Keratinocyte (primary cell): ENCODE measurements at regions not wholly inside any gene's neighbourhood (a gene's known extent, or its start where the extent isn't known, plus 50 kb on each side); places are given as distances from the start of the nearest gene placed in this dataset.

Source experiments
- DNase-seq: peaks from one replicate; pipeline ENCODE4 v3.0.0-alpha.2; 2011; ENCODE audit warnings: low read depth, missing footprints, low spot score
- FAIRE-seq: peaks from 2 replicates; lab custom pipeline; 2011; peaks lifted over from hg19 to GRCh38; lab: Jason Lieb, UNC
- H2AFZ ChIP-seq: 2 replicates; pipeline ENCODE4 v1.6.0; 2012; ENCODE audit warnings: low read length, control low read depth, inconsistent platforms; ENCODE audit not compliant: control insufficient read depth
- H3K27ac ChIP-seq: 2 replicates; pipeline ENCODE4 v1.5.1; 2011; ENCODE audit warnings: low read length; ENCODE audit not compliant: control insufficient read depth, insufficient read depth
- H3K27me3 ChIP-seq: 3 replicates; pipeline ENCODE4 v1.6.0; 2011; ENCODE audit warnings: low read length; ENCODE audit not compliant: control insufficient read depth, insufficient read depth; ENCODE audit errors: extremely low read depth
- H3K36me3 ChIP-seq, 2 experiments: 2 replicates in 1 of 2; 3 replicates in 1 of 2; pipeline ENCODE4 v1.5.1; 2011; ENCODE audit warnings: low read length in 2 of 2, mild to moderate bottlenecking in 1 of 2; ENCODE audit not compliant: control insufficient read depth in 2 of 2, insufficient read depth in 2 of 2; ENCODE audit errors: extremely low read depth in 1 of 2
- H3K4me1 ChIP-seq: 3 replicates; pipeline ENCODE4 v1.5.1; 2011; ENCODE audit warnings: low read length; ENCODE audit not compliant: control insufficient read depth, insufficient read depth; ENCODE audit errors: extremely low read depth
- H3K4me2 ChIP-seq: 3 replicates; pipeline ENCODE4 v1.6.0; 2011; ENCODE audit warnings: low read depth, low read length; ENCODE audit not compliant: control insufficient read depth, insufficient read depth; ENCODE audit errors: extremely low read depth
- H3K4me3 ChIP-seq, 3 experiments: fragments of 200-600 bp in 1 of 3; sonication (generic) in 1 of 3; 2 replicates in 2 of 3; 3 replicates in 1 of 3; pipeline ENCODE4 v1.5.1; 2011 to 2016; ENCODE audit warnings: low read length in 3 of 3, mild to moderate bottlenecking in 3 of 3, control low read depth in 2 of 3, inconsistent platforms in 1 of 3, low read depth in 1 of 3, mixed read lengths in 1 of 3, mixed run types in 1 of 3, moderate library complexity in 1 of 3; ENCODE audit not compliant: control insufficient read depth in 2 of 3, insufficient read depth in 2 of 3; ENCODE audit errors: extremely low read depth in 1 of 3
- H3K79me2 ChIP-seq: 2 replicates; pipeline ENCODE4 v1.6.0; 2012; ENCODE audit warnings: low read length; ENCODE audit not compliant: control insufficient read depth, insufficient read depth
- H3K9ac ChIP-seq: 3 replicates; pipeline ENCODE4 v1.6.0; 2011; ENCODE audit warnings: low read length; ENCODE audit not compliant: control insufficient read depth, insufficient read depth; ENCODE audit errors: extremely low read depth
- H3K9me1 ChIP-seq: 3 replicates; pipeline ENCODE4 v1.6.0; 2011; ENCODE audit warnings: low read length; ENCODE audit not compliant: control insufficient read depth, insufficient read depth; ENCODE audit errors: extremely low read depth
- H3K9me3 ChIP-seq: 2 replicates; pipeline ENCODE4 v1.5.1; 2012; ENCODE audit warnings: low read depth, low read length; ENCODE audit not compliant: control insufficient read depth
- H4K20me1 ChIP-seq: 3 replicates; pipeline ENCODE4 v1.6.0; 2011; ENCODE audit warnings: low read length; ENCODE audit not compliant: control insufficient read depth, insufficient read depth; ENCODE audit errors: extremely low read depth
- EZH2 ChIP-seq: IDR thresholded peaks from one replicate; pipeline ENCODE4 v1.6.1; 2012; ENCODE audit warnings: inconsistent platforms, mild to moderate bottlenecking, low read length, moderate library complexity
- dilution Hi-C: fragments of 300-500 bp; cut with MboI; formaldehyde crosslinking; loops from one replicate; pipeline ENCODE4 v1.7.0; 2020; ENCODE audit warnings: low sequenced_read_pairs; ENCODE audit not compliant: extremely low pct_ligation_motif_present
- TF ChIP-seq, protein P1 (sequence below), 3 experiments: IDR thresholded peaks in 1 of 3; conservative IDR thresholded peaks in 1 of 3; optimal IDR thresholded peaks in 1 of 3; 2 replicates in 2 of 3; 3 replicates in 1 of 3; pipeline versions ENCODE3 to v1.5.1; 2011; ENCODE audit warnings: low read length in 3 of 3, mild to moderate bottlenecking in 3 of 3, moderate library complexity in 2 of 3, control low read depth in 1 of 3, inconsistent platforms in 1 of 3; ENCODE audit not compliant: insufficient read depth in 2 of 3; ENCODE audit errors: extremely low read depth in 1 of 3

DNA sequence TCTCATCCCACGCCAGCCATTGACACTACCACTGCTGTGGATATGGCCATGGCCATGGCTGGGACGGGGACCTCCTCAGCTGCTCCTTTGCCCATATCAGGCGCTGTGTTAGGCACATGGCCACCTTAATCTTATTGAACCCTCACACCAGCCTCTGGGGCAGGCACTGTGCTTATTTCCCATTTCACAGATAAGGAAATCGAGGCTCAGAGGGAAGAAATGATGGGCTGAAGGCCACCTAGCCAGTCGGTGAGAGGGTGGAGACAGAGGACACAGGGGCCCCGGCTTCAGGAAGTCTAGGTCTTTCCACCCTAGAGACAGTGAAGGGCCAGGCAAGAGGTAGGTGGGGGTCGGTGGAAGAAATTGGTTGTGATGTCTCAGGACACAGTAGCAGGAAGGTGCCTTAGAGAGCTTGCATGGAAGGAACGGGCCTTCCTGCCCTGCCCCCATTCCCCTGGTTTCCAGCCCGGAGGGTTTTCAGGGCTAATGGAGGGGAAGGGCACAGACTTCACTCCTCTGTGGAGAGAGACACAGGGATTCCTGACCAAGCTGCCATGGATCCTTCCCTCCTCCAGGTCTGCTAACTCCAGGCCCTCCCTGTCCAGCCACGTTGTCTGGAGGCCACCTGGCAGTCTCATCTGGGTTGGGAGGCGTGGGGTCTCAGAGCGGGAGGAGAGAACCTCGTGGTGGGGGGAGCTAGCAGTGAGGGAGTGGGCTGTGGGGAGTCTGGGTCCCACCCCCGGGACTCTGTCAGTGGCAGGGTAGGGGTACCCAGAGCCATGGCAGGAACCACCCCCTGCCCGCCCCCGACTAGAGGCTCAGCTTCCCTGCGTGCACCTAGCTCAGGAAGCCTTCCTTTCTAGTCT, 120.4 kb downstream of the VEGFA start:
- dilution Hi-C loops = no loop called here
- Histone ChIP-seq H3K27ac (no peak overlapping the region), H3K9ac (no peak overlapping the region), H3K27me3 (peaks cover 33% of the 10 kb centered on the region), H3K9me3 (no peaks in the 10 kb centered on the region), H3K79me2 (no peaks in the 10 kb centered on the region), H4K20me1 (no peaks in the 10 kb centered on the region), H3K4me1 (no peaks in the 10 kb centered on the region), H3K4me2 (no peak overlapping the region), H2AFZ (no peak overlapping the region), H3K4me3 (no peak overlapping the region), H3K36me3 (no peaks in the 10 kb centered on the region), H3K9me1 (no peaks in the 10 kb centered on the region)
- DNase-seq (no peak), FAIRE-seq (no peak)
- TF ChIP-seq, protein P1, sequence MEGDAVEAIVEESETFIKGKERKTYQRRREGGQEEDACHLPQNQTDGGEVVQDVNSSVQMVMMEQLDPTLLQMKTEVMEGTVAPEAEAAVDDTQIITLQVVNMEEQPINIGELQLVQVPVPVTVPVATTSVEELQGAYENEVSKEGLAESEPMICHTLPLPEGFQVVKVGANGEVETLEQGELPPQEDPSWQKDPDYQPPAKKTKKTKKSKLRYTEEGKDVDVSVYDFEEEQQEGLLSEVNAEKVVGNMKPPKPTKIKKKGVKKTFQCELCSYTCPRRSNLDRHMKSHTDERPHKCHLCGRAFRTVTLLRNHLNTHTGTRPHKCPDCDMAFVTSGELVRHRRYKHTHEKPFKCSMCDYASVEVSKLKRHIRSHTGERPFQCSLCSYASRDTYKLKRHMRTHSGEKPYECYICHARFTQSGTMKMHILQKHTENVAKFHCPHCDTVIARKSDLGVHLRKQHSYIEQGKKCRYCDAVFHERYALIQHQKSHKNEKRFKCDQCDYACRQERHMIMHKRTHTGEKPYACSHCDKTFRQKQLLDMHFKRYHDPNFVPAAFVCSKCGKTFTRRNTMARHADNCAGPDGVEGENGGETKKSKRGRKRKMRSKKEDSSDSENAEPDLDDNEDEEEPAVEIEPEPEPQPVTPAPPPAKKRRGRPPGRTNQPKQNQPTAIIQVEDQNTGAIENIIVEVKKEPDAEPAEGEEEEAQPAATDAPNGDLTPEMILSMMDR (optimal IDR thresholded peaks at IDR 0.05 in 1 of 3, IDR thresholded peaks at IDR 0.05 in 1 of 3, conservative IDR thresholded peaks at IDR 0.05 in 1 of 3; ENCODE audit: extremely low read depth in 1 of 3, insufficient read depth in 2 of 3, low read length in 3 of 3) = no peak
- TF ChIP-seq EZH2 = no peak

DNA sequence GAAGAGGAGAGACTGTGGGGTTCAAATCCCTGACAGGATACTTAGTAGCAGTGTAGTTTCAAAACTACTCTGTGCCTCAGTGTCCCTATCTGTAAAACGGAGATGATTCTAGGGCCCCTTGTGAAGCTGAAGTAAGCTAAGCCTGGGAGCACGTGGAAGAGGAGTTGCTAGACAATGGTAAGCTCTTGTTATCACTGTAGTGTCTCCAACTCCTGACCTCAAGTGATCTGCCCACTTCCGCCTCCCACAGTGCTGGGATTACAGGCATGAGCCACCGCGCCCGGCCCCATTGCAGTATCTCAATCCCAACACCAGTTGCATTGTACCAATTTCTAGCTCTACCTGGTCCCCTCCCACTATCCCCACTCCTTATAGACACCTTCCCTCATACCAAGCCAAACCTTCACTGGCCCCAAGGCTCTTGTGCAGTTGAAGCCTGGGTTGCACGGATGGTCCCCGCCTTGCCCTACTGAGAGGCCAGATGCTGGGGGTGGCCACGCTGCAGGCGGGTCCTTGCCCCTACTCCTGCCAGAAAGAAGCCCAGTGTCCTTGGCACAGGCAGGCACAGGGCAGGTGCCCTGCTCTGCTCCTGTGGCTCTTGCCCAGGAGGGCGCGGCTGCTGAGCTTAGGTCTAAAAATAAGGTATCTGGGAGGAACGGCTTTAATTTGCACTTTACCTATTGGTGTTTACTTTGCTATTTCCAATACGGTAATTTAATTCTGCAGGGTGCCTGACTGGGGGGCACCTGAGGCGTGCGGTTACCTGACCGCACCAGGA, 118.1 kb downstream of the VEGFA start:
- no peaks in the 10 kb centered on the region for H3K79me2 ChIP-seq
- no peak for FAIRE-seq
- DNase-seq = no peak
- H3K36me3 ChIP-seq = no peaks in the 10 kb centered on the region
- dilution Hi-C loops = no loop called here
- TF ChIP-seq, protein P1 (optimal IDR thresholded peaks at IDR 0.05 in 1 of 3, IDR thresholded peaks at IDR 0.05 in 1 of 3, conservative IDR thresholded peaks at IDR 0.05 in 1 of 3; ENCODE audit: extremely low read depth in 1 of 3, insufficient read depth in 2 of 3, low read length in 3 of 3) = no peak
- TF ChIP-seq EZH2 = no peak
- H3K9ac ChIP-seq = no peak overlapping the region
- H4K20me1 ChIP-seq = no peaks in the 10 kb centered on the region
- no peaks in the 10 kb centered on the region for H3K9me3 ChIP-seq
- H3K9me1 ChIP-seq = no peaks in the 10 kb centered on the region
- no peak overlapping the region for H3K4me2 ChIP-seq
- H3K27me3 ChIP-seq = peaks cover 38% of the 10 kb centered on the region
- no peaks in the 10 kb centered on the region for H3K4me1 ChIP-seq
- no peak overlapping the region for H3K27ac ChIP-seq
- no peak overlapping the region for H2AFZ ChIP-seq
- no peak overlapping the region for H3K4me3 ChIP-seq
